ENCODE measurements at regions not wholly inside any gene's neighbourhood (a gene's known extent, or its start where the extent isn't known, plus 50 kb on each side); places are given as distances from the start of the nearest gene placed in this dataset.
"Not testable (repeated sequence)": the region's sequence is repeated elsewhere in the genome, so short reads cannot be mapped to it uniquely, and the experiment has no call there.

GRCh38 chrX:20672476-20672875 is 405.8 kb upstream of the RPS6KA3 start (continued):
- TF ChIP-seq, protein P1, sequence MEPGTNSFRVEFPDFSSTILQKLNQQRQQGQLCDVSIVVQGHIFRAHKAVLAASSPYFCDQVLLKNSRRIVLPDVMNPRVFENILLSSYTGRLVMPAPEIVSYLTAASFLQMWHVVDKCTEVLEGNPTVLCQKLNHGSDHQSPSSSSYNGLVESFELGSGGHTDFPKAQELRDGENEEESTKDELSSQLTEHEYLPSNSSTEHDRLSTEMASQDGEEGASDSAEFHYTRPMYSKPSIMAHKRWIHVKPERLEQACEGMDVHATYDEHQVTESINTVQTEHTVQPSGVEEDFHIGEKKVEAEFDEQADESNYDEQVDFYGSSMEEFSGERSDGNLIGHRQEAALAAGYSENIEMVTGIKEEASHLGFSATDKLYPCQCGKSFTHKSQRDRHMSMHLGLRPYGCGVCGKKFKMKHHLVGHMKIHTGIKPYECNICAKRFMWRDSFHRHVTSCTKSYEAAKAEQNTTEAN (CRISPR knock-in tag; IDR thresholded peaks at IDR 0.05) = no peak
- TF ChIP-seq, protein P2, sequence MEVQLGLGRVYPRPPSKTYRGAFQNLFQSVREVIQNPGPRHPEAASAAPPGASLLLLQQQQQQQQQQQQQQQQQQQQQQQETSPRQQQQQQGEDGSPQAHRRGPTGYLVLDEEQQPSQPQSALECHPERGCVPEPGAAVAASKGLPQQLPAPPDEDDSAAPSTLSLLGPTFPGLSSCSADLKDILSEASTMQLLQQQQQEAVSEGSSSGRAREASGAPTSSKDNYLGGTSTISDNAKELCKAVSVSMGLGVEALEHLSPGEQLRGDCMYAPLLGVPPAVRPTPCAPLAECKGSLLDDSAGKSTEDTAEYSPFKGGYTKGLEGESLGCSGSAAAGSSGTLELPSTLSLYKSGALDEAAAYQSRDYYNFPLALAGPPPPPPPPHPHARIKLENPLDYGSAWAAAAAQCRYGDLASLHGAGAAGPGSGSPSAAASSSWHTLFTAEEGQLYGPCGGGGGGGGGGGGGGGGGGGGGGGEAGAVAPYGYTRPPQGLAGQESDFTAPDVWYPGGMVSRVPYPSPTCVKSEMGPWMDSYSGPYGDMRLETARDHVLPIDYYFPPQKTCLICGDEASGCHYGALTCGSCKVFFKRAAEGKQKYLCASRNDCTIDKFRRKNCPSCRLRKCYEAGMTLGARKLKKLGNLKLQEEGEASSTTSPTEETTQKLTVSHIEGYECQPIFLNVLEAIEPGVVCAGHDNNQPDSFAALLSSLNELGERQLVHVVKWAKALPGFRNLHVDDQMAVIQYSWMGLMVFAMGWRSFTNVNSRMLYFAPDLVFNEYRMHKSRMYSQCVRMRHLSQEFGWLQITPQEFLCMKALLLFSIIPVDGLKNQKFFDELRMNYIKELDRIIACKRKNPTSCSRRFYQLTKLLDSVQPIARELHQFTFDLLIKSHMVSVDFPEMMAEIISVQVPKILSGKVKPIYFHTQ (CRISPR knock-in tag; IDR thresholded peaks at IDR 0.05) = no peak
- TF ChIP-seq FOXK1 (CRISPR knock-in tag; IDR thresholded peaks at IDR 0.05) (no peak), RELA (CRISPR knock-in tag; IDR thresholded peaks at IDR 0.05; ENCODE audit: borderline replicate concordance) (no peak), NFATC4 (CRISPR knock-in tag; IDR thresholded peaks at IDR 0.05) (no peak), SMAD3 (CRISPR knock-in tag; IDR thresholded peaks at IDR 0.05; ENCODE audit: borderline replicate concordance) (no peak), CDX4 (CRISPR knock-in tag; IDR thresholded peaks at IDR 0.05; ENCODE audit: borderline replicate concordance) (no peak), NFYB (CRISPR knock-in tag; conservative IDR thresholded peaks at IDR 0.05; ENCODE audit: low read depth) (no peak), GRHL2 (CRISPR knock-in tag; IDR thresholded peaks at IDR 0.05; ENCODE audit: insufficient replicate concordance, severe bottlenecking) (no peak)

- H3K27ac Mint-ChIP-seq; H3K4me1 Mint-ChIP-seq; H3K27me3 Mint-ChIP-seq (ENCODE audit: low read depth); DNase-seq (ENCODE audit: low spot score); H3K36me3 Mint-ChIP-seq; POLR2A ChIA-PET; ATAC-seq; H3K9me3 Mint-ChIP-seq; H3K4me3 Mint-ChIP-seq; CTCF ChIA-PET: not testable (repeated sequence)
These were observed 405.0 kb upstream of the RPS6KA3 start for GRCh38 chrX:20671746-20672145.

DNA sequence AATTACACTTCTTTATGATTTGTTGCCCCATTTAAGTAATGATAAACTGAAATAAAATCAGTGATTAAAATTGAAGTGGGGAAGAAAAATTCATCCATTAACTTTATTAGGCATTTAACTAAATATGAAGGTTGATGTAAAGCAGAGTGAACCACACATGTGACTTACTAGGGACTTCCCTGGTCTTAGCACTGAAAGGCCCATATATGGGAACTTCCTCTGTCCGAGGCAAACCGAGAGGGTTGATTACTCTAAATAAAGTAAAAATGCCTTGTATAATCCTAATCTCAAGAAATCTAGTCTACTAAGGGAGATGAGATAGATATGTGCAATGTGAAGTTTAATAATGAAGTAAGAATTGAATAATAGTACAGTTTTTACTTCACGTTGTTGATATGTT is 403.9 kb upstream of the RPS6KA3 start:
- Mint-ChIP-seq H3K27ac (no peak overlapping the region), H3K27me3 (ENCODE audit: low read depth) (no peaks in the 10 kb centered on the region), H3K4me1 (peaks cover 1% of the 10 kb centered on the region; the same call in 1 of the 2 replicates), H3K36me3 (no peaks in the 10 kb centered on the region), H3K4me3 (no peak overlapping the region), H3K9me3 (no peaks in the 10 kb centered on the region)
- CTCF ChIA-PET = no interaction called here
- POLR2A ChIA-PET = no interaction called here
- DNase-seq (ENCODE audit: low spot score) (no peak), ATAC-seq (no peak)
- TF ChIP-seq, protein P3, sequence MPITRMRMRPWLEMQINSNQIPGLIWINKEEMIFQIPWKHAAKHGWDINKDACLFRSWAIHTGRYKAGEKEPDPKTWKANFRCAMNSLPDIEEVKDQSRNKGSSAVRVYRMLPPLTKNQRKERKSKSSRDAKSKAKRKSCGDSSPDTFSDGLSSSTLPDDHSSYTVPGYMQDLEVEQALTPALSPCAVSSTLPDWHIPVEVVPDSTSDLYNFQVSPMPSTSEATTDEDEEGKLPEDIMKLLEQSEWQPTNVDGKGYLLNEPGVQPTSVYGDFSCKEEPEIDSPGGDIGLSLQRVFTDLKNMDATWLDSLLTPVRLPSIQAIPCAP (CRISPR knock-in tag; IDR thresholded peaks at IDR 0.05) = no peak
- TF ChIP-seq ZNF423 (CRISPR knock-in tag; IDR thresholded peaks at IDR 0.05) = no peak
- no peak for TF ChIP-seq FOXP4 (CRISPR knock-in tag; IDR thresholded peaks at IDR 0.05)
- no peak for TF ChIP-seq NFE2L1 (CRISPR knock-in tag; IDR thresholded peaks at IDR 0.05)
- no peak for TF ChIP-seq NR2C2 (CRISPR knock-in tag; IDR thresholded peaks at IDR 0.05)
- TF ChIP-seq IRF2 (CRISPR knock-in tag; IDR thresholded peaks at IDR 0.05; ENCODE audit: borderline replicate concordance, low read depth) = no peak
- TF ChIP-seq USF2 (CRISPR knock-in tag; IDR thresholded peaks at IDR 0.05) = no peak
- TF ChIP-seq PRDM15 (CRISPR knock-in tag; IDR thresholded peaks at IDR 0.05) = no peak
- no peak for TF ChIP-seq ETV6 (CRISPR knock-in tag; IDR thresholded peaks at IDR 0.05)
- TF ChIP-seq OVOL2 (CRISPR knock-in tag; IDR thresholded peaks at IDR 0.05; ENCODE audit: borderline replicate concordance) = no peak
- no peak for TF ChIP-seq FOXJ3 (CRISPR knock-in tag; IDR thresholded peaks at IDR 0.05; ENCODE audit: borderline replicate concordance)
- no peak for TF ChIP-seq MYBL2 (CRISPR knock-in tag; IDR thresholded peaks at IDR 0.05)
- TF ChIP-seq SP1 (CRISPR knock-in tag; conservative IDR thresholded peaks at IDR 0.05) = no peak
- no peak for TF ChIP-seq JAZF1 (CRISPR knock-in tag; IDR thresholded peaks at IDR 0.05)

Data from WTC11 (cell line).